K562 (cell line): ENCODE measurements at regions not wholly inside any gene's neighbourhood (a gene's known extent, or its start where the extent isn't known, plus 50 kb on each side); places are given as distances from the start of the nearest gene placed in this dataset.

Source experiments
- ATAC-seq: fragments of 200-7000 bp; cut with Tn5 transposase; 3 replicates; pipeline ENCODE4 v1.9.1; 2020; ENCODE audit warnings: moderate library complexity
- BruUV-seq: library from RNA; stranded (reverse); fragments of 400-500 nt; replicated peaks from 2 replicates; lab custom pipeline; 2021; lab: Mats Ljungman, UMichigan
- CTCF ChIA-PET: fragments of 300-600 bp; formaldehyde crosslinking; extraction: SDS; loops from one replicate; lab custom pipeline; 2021; ENCODE audit warnings: low intra/inter-chr PET ratio; lab: Yijun Ruan, JAX
- POLR2A ChIA-PET: fragments of 300-600, 350-650 bp; sonication (Branson Sonifier 250); formaldehyde crosslinking; extraction: SDS; loops from one replicate; lab custom pipeline; 2021; ENCODE audit warnings: antibody characterized with exemption, inconsistent platforms; lab: Yijun Ruan, JAX
- DNase-seq, 4 experiments: peaks; one replicate each; pipeline versions ENCODE4 v3.0.0 to v3.0.0-alpha.2; 2011 to 2018; ENCODE audit warnings: low spot score in 3 of 4, mixed read lengths in 3 of 4; ENCODE audit errors: extremely low read depth in 1 of 4
- FAIRE-seq: peaks from 2 replicates; lab custom pipeline; 2011; peaks lifted over from hg19 to GRCh38; lab: Jason Lieb, UNC
- H2AFZ ChIP-seq: 2 replicates; pipeline ENCODE4 v1.6.0; 2011; ENCODE audit warnings: low read depth, low read length, control low read depth, inconsistent platforms
- H3K27ac ChIP-seq: fragments of 200-600 bp; 3 replicates; pipeline ENCODE4 v1.8.0; 2011; ENCODE audit warnings: low read depth, mild to moderate bottlenecking, control low read depth, inconsistent platforms, low read length, moderate library complexity, mixed read lengths; ENCODE audit errors: extremely low read depth
- H3K27me3 ChIP-seq, 2 experiments: fragments of 300-600 bp in 1 of 2; 2 replicates in 1 of 2; 3 replicates in 1 of 2; pipeline versions ENCODE4 v1.6.0 to v1.8.0; 2011; ENCODE audit warnings: inconsistent platforms in 2 of 2, low read length in 2 of 2, mild to moderate bottlenecking in 1 of 2, mixed read lengths in 1 of 2, moderate library complexity in 1 of 2; ENCODE audit not compliant: control insufficient read depth in 2 of 2, insufficient read depth in 2 of 2
- H3K36me3 ChIP-seq: fragments of 300-600 bp; 3 replicates; pipeline ENCODE4 v1.8.0; 2011; ENCODE audit warnings: mild to moderate bottlenecking, low read length, inconsistent platforms; ENCODE audit not compliant: control insufficient read depth, insufficient read depth
- H3K4me1 ChIP-seq, 2 experiments: fragments of 200-600 bp in 1 of 2; replicated peaks in 1 of 2; 2 replicates in 1 of 2; 3 replicates in 1 of 2; pipeline versions ENCODE4 v1.5.1 to v1.8.0; 2011; ENCODE audit warnings: inconsistent platforms in 2 of 2, low read length in 2 of 2, mild to moderate bottlenecking in 1 of 2, mixed read lengths in 1 of 2, moderate library complexity in 1 of 2; ENCODE audit not compliant: control insufficient read depth in 2 of 2, insufficient read depth in 2 of 2
- H3K4me2 ChIP-seq: 2 replicates; pipeline ENCODE4 v1.6.1; 2011; ENCODE audit warnings: low read length, control low read depth, inconsistent platforms, mixed read lengths; ENCODE audit not compliant: insufficient read depth
- H3K4me3 ChIP-seq: fragments of 200-600 bp; sonication (generic), shearing (Covaris generic); 2 replicates; pipeline ENCODE4 v1.5.1; 2016; ENCODE audit warnings: control low read depth, inconsistent platforms
- H3K79me2 ChIP-seq: fragments of 200-600 bp; 3 replicates; pipeline ENCODE4 v1.8.0; 2011; ENCODE audit warnings: low read length, inconsistent platforms; ENCODE audit not compliant: control insufficient read depth, insufficient read depth
- H3K9ac ChIP-seq, 2 experiments: 2 replicates each; pipeline versions ENCODE4 v1.6.0 to v1.6.1; 2011; ENCODE audit warnings: low read depth in 2 of 2, low read length in 2 of 2, control low read depth in 1 of 2, inconsistent platforms in 1 of 2, mild to moderate bottlenecking in 1 of 2, mixed read lengths in 1 of 2; ENCODE audit not compliant: insufficient read depth in 1 of 2
- H3K9me1 ChIP-seq: one replicate; pipeline ENCODE4 v1.6.0; 2011; ENCODE audit warnings: inconsistent platforms, mild to moderate bottlenecking, low read length, moderate library complexity; ENCODE audit not compliant: control insufficient read depth, insufficient read depth
- H3K9me3 ChIP-seq: replicated peaks from 2 replicates; pipeline ENCODE4 v1.5.1; 2011; ENCODE audit warnings: low read depth, low read length, inconsistent platforms; ENCODE audit not compliant: control insufficient read depth, insufficient read depth
- H4K20me1 ChIP-seq: replicated peaks from 2 replicates; pipeline ENCODE4 v1.6.1; 2011; ENCODE audit warnings: low read length, inconsistent platforms, mixed read lengths; ENCODE audit not compliant: control insufficient read depth, insufficient read depth
- DIDO1 ChIP-seq: fragments of 450-650 bp; IDR thresholded peaks from 2 replicates; pipeline ENCODE4 v1.6.1; 2016; ENCODE audit warnings: low read depth, missing biosample characterization, missing genetic modification characterization
- ELF2 ChIP-seq: fragments of 250-450 bp; sonication (Bioruptor Pico); IDR thresholded peaks from 2 replicates; pipeline ENCODE4 v1.5.0; 2021; ENCODE audit warnings: mild to moderate bottlenecking
- FOXP1 ChIP-seq: sonication (generic); formaldehyde crosslinking; IDR thresholded peaks from 2 replicates; pipeline ENCODE4 v1.8.0; 2022; ENCODE audit warnings: mild to moderate bottlenecking, missing genetic modification reagents
- HCFC1 ChIP-seq: IDR thresholded peaks from 2 replicates; pipeline ENCODE4 v1.6.1; 2012; ENCODE audit warnings: low read depth, low read length, improper control_type of control experiment
- L3MBTL2 ChIP-seq: fragments of 450-650 bp; IDR thresholded peaks from 2 replicates; pipeline ENCODE4 v1.6.1; 2016; ENCODE audit warnings: mild to moderate bottlenecking, moderate library complexity
- RBM25 ChIP-seq: fragments of 200-400 bp; formaldehyde crosslinking; IDR thresholded peaks from 2 replicates; pipeline ENCODE4 v1.6.1; 2018; ENCODE audit warnings: low read length, low read depth, moderate library complexity; ENCODE audit not compliant: severe bottlenecking
- TAF9B ChIP-seq: fragments of 450-650 bp; IDR thresholded peaks from 2 replicates; pipeline ENCODE4 v1.6.1; 2018; ENCODE audit warnings: mild to moderate bottlenecking; ENCODE audit not compliant: partially characterized antibody
- TCFL5 ChIP-seq: fragments of 250-450 bp; sonication (Bioruptor Pico); conservative IDR thresholded peaks from 2 replicates; pipeline ENCODE4 v1.6.1; 2021; ENCODE audit warnings: mild to moderate bottlenecking, moderate library complexity, matching md5 sums
- THRAP3 ChIP-seq: fragments of 450-650 bp; IDR thresholded peaks from 2 replicates; pipeline ENCODE4 v1.6.1; 2016; ENCODE audit warnings: mild to moderate bottlenecking, inconsistent platforms, borderline replicate concordance
- XRCC3 ChIP-seq: fragments of 450-650 bp; IDR thresholded peaks from 2 replicates; pipeline ENCODE4 v1.6.1; 2017; ENCODE audit warnings: mild to moderate bottlenecking, moderate library complexity
- ZBTB26 ChIP-seq: fragments of 450-650 bp; formaldehyde crosslinking; IDR thresholded peaks from 2 replicates; pipeline ENCODE4 v1.4.0; 2022; ENCODE audit warnings: missing genetic modification characterization
- ZNF347 ChIP-seq: fragments of 450-650 bp; formaldehyde crosslinking; IDR thresholded peaks from 2 replicates; pipeline ENCODE4 v1.4.0; 2020; ENCODE audit warnings: low read depth, mild to moderate bottlenecking, moderate library complexity
- ZNF354B ChIP-seq: fragments of 250-450 bp; sonication (Bioruptor Pico); IDR thresholded peaks from 2 replicates; pipeline ENCODE4 v1.4.0; 2020
- ZNF583 ChIP-seq: fragments of 250-450 bp; sonication (Bioruptor Pico); IDR thresholded peaks from 2 replicates; pipeline ENCODE4 v1.4.0; 2020
- ZNF766 ChIP-seq: fragments of 200-800 bp; sonication (Bioruptor generic); conservative IDR thresholded peaks from 2 replicates; pipeline ENCODE4 v1.6.1; 2016; ENCODE audit warnings: missing genetic modification characterization, missing compliant biosample characterization
- ZNF785 ChIP-seq: fragments of 250-450 bp; sonication (Bioruptor Pico); IDR thresholded peaks from 2 replicates; pipeline ENCODE4 v1.4.0; 2020; ENCODE audit warnings: mild to moderate bottlenecking
- WGBS: fragments of 100-300 bp; shearing (Covaris generic); methylation state at CpG from one replicate; pipeline ENCODE4 v1.1.6; 2016; ENCODE audit warnings: low coverage, mixed read lengths; ENCODE audit not compliant: insufficient coverage; ENCODE audit errors: missing lambda C conversion rate; 5-methylcytosine and 5-hydroxymethylcytosine counted together
- in situ Hi-C: fragments of 300-500 bp; cut with MboI; formaldehyde crosslinking; loops from 4 replicates; pipeline ENCODE4 v1.15.0; 2018; ENCODE audit warnings: inconsistent platforms, mixed read lengths
- intact Hi-C: fragments of 100-400 bp; cut with micrococcal nuclease; formaldehyde crosslinking; loops from 2 replicates; pipeline ENCODE4 v1.14.2; 2022
- TF ChIP-seq, protein P1 (sequence below): IDR thresholded peaks from 3 replicates; pipeline ENCODE4 v1.6.1; 2011; ENCODE audit warnings: borderline replicate concordance, mild to moderate bottlenecking; ENCODE audit not compliant: insufficient read length, insufficient read depth
- TF ChIP-seq, protein P2 (sequence below), 3 experiments: IDR thresholded peaks in 2 of 3; conservative IDR thresholded peaks in 1 of 3; 2 replicates each; pipeline ENCODE4 v1.5.1; 2011 to 2012; ENCODE audit warnings: low read length in 3 of 3, mild to moderate bottlenecking in 3 of 3, control low read depth in 2 of 3, improper control_type of control experiment in 1 of 3, inconsistent platforms in 1 of 3, low read depth in 1 of 3, mixed read lengths in 1 of 3, moderate library complexity in 1 of 3; ENCODE audit not compliant: insufficient read depth in 2 of 3

DNA sequence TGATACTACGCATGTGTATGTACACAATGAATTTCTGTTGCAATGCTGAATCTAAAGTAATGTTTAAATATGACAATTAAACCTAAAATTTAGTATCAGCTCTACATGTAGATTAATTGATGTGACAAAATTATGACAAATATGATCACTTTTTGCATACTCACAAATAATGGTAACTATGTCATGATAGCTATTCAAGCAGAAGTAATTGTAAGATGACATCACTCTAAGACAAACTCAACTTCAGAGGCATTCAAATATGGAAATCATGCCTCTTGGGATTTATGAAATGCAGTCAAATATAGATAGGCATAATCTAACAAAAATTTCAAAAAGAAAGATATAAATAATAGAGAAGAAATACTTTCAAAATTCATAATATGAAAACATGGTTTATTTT, 571.7 kb upstream of the LRFN5 start (continued):
- no peak for TF ChIP-seq ZNF766
- TF ChIP-seq XRCC3 = no peak

DNA sequence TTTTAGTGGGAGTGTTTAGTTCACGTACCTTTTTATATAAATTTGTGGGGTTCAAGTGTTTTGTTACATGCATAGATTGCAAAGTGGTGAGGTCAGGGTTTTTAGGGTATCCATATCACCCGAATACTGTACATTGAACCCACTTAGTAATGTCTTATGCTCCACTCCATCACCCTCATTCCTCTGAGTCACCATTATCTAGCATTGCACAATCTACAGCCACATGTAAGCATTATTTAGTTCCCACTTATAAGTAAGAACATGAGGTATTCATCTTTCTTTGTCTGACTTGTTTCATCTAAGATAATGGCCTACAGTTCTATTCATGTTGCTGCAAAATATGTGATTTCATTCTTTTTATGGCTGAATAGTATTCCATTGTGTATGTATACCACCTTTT, 583.7 kb upstream of the LRFN5 start:
- in situ Hi-C loops (no loop called here), intact Hi-C loops (no loop called here)
- Histone ChIP-seq H3K4me2 (no peak overlapping the region), H3K4me3 (no peak overlapping the region), H3K27me3 (no peaks in the 10 kb centered on the region), H3K9ac (no peak overlapping the region), H2AFZ (no peak overlapping the region), H3K79me2 (no peaks in the 10 kb centered on the region), H3K9me1 (no peaks in the 10 kb centered on the region), H3K27ac (no peak overlapping the region), H3K4me1 (no peaks in the 10 kb centered on the region), H3K36me3 (no peaks in the 10 kb centered on the region), H3K9me3 (no peaks in the 10 kb centered on the region), H4K20me1 (no peaks in the 10 kb centered on the region)
- WGBS = 0% methylated on average over 2 of the region's 2 CpGs
- no peak for ATAC-seq
- POLR2A ChIA-PET = no interaction called here
- no TSS peak for BruUV-seq
- CTCF ChIA-PET = no interaction called here
- FAIRE-seq = no peak
- DNase-seq = no peak
- TF ChIP-seq ZBTB26 (CRISPR knock-in tag) (no peak), ZNF583 (CRISPR knock-in tag) (no peak), ZNF354B (CRISPR knock-in tag) (no peak), THRAP3 (no peak), L3MBTL2 (no peak), ZNF785 (CRISPR knock-in tag) (no peak), ZNF347 (no peak), DIDO1 (tag) (no peak), ELF2 (no peak), TAF9B (no peak), TCFL5 (CRISPR knock-in tag) (no peak), FOXP1 (no peak), RBM25 (no peak), HCFC1 (no peak)
- TF ChIP-seq, protein P1, sequence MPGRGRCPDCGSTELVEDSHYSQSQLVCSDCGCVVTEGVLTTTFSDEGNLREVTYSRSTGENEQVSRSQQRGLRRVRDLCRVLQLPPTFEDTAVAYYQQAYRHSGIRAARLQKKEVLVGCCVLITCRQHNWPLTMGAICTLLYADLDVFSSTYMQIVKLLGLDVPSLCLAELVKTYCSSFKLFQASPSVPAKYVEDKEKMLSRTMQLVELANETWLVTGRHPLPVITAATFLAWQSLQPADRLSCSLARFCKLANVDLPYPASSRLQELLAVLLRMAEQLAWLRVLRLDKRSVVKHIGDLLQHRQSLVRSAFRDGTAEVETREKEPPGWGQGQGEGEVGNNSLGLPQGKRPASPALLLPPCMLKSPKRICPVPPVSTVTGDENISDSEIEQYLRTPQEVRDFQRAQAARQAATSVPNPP = no peak
- TF ChIP-seq, protein P2, sequence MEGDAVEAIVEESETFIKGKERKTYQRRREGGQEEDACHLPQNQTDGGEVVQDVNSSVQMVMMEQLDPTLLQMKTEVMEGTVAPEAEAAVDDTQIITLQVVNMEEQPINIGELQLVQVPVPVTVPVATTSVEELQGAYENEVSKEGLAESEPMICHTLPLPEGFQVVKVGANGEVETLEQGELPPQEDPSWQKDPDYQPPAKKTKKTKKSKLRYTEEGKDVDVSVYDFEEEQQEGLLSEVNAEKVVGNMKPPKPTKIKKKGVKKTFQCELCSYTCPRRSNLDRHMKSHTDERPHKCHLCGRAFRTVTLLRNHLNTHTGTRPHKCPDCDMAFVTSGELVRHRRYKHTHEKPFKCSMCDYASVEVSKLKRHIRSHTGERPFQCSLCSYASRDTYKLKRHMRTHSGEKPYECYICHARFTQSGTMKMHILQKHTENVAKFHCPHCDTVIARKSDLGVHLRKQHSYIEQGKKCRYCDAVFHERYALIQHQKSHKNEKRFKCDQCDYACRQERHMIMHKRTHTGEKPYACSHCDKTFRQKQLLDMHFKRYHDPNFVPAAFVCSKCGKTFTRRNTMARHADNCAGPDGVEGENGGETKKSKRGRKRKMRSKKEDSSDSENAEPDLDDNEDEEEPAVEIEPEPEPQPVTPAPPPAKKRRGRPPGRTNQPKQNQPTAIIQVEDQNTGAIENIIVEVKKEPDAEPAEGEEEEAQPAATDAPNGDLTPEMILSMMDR (IDR thresholded peaks at IDR 0.05 in 2 of 3, conservative IDR thresholded peaks at IDR 0.05 in 1 of 3; ENCODE audit: insufficient read depth in 2 of 3, low read depth in 1 of 3, low read length in 3 of 3) = no peak
